Kidney (tissue), 13 donors: ENCODE measurements at regions not wholly inside any gene's neighbourhood (a gene's known extent, or its start where the extent isn't known, plus 50 kb on each side); places are given as distances from the start of the nearest gene placed in this dataset.

Source experiments
- DNase-seq, 5 donors: peaks; one replicate each; pipeline ENCODE4 v3.0.0-alpha.2; 2013 to 2020
- FAIRE-seq: peaks from 2 replicates; lab custom pipeline; 2012; peaks lifted over from hg19 to GRCh38; lab: Jason Lieb, UNC
- H3K27ac ChIP-seq, 2 donors: one replicate each; pipeline ENCODE4 v1.7.0; 2013; ENCODE audit warnings: low read depth in 2 of 2, low read length in 2 of 2, inconsistent platforms in 1 of 2
- H3K27me3 ChIP-seq: one replicate; pipeline ENCODE4 v1.7.1; 2013; ENCODE audit warnings: low read length, inconsistent platforms; ENCODE audit not compliant: control insufficient read depth, insufficient read depth
- H3K36me3 ChIP-seq, 3 donors: one replicate each; pipeline versions ENCODE4 v1.7.0 to v1.7.1; 2013; ENCODE audit warnings: low read length in 3 of 3, control low read depth in 1 of 3, inconsistent platforms in 1 of 3; ENCODE audit not compliant: insufficient read depth in 3 of 3, control insufficient read depth in 2 of 3
- H3K4me1 ChIP-seq, 3 donors: one replicate each; pipeline versions ENCODE4 v1.7.0 to v1.7.1; 2013; ENCODE audit warnings: low read length in 3 of 3, inconsistent platforms in 1 of 3, low read depth in 1 of 3; ENCODE audit not compliant: control insufficient read depth in 2 of 3, insufficient read depth in 2 of 3
- H3K4me3 ChIP-seq, 3 donors: one replicate each; pipeline versions ENCODE4 v1.7.0 to v1.8.1; 2013; ENCODE audit warnings: low read length in 3 of 3, control low read depth in 1 of 3, inconsistent platforms in 1 of 3
- H3K9ac ChIP-seq, 3 donors: one replicate each; pipeline versions ENCODE4 v1.7.0 to v1.7.1; 2013; ENCODE audit warnings: low read length in 3 of 3, control low read depth in 1 of 3, inconsistent platforms in 1 of 3
- H3K9me3 ChIP-seq, 3 donors: one replicate each; pipeline versions ENCODE4 v1.7.0 to v1.7.1; 2013; ENCODE audit warnings: low read length in 3 of 3, control low read depth in 1 of 3, inconsistent platforms in 1 of 3; ENCODE audit not compliant: control insufficient read depth in 2 of 3, insufficient read depth in 1 of 3
- CTCF ChIP-seq: IDR thresholded peaks from 3 replicates; pipeline ENCODE4 v1.5.1; 2012; ENCODE audit warnings: mild to moderate bottlenecking, moderate library complexity, borderline replicate concordance; ENCODE audit not compliant: insufficient read depth; ENCODE audit errors: extremely low read depth
- intact Hi-C: fragments of 100-400 bp; cut with DNase I; formaldehyde crosslinking; loops from one replicate; pipeline ENCODE4 v1.11.1; 2022
- donor health status: control.
- donor health status: control.
- donor health status: control.
- donor health status: control.
- donor health status: control.
- donor health status: DM: yes; HTN: yes; CAD: no.
- donor health status: Normal renal cell carcinoma (clear cell type).

- Histone ChIP-seq H3K4me3 (no peak overlapping the region), H3K27me3 (no peaks in the 10 kb centered on the region), H3K36me3 (no peaks in the 10 kb centered on the region), H3K4me1 (no peaks in the 10 kb centered on the region), H3K9ac (no peak overlapping the region), H3K27ac (no peak overlapping the region), H3K9me3 (no peaks in the 10 kb centered on the region)
- no peak for TF ChIP-seq CTCF
- DNase-seq (no peak), FAIRE-seq (no peak)
- intact Hi-C loops = no loop called here
Measured at GRCh38 chr11:131301306-131301705, 69.1 kb upstream of the NTM start.

GRCh38 chr11:131302836-131303235 is 67.6 kb upstream of the NTM start:
- intact Hi-C loops = no loop called here
- DNase-seq (peak in 1 of 5 donors; percentile 28), FAIRE-seq (no peak)
- Histone ChIP-seq H3K27ac (no peak overlapping the region), H3K4me3 (no peak overlapping the region), H3K9ac (no peak overlapping the region), H3K36me3 (no peaks in the 10 kb centered on the region), H3K9me3 (no peaks in the 10 kb centered on the region), H3K4me1 (no peaks in the 10 kb centered on the region), H3K27me3 (no peaks in the 10 kb centered on the region)
- no peak for TF ChIP-seq CTCF

GRCh38 chr11:131303611-131304119 is 66.8 kb upstream of the NTM start:
- FAIRE-seq (no peak), DNase-seq (no peak)
- intact Hi-C loops = no loop called here
- no peak for TF ChIP-seq CTCF
- H3K9me3 ChIP-seq = no peaks in the 10 kb centered on the region
- H3K27me3 ChIP-seq = no peaks in the 10 kb centered on the region
- no peak overlapping the region for H3K27ac ChIP-seq
- no peaks in the 10 kb centered on the region for H3K36me3 ChIP-seq
- no peak overlapping the region for H3K9ac ChIP-seq
- H3K4me1 ChIP-seq = no peaks in the 10 kb centered on the region
- H3K4me3 ChIP-seq = no peak overlapping the region

GRCh38 chr11:131305005-131305404 is 65.4 kb upstream of the NTM start:
- no peaks in the 10 kb centered on the region for H3K9me3 ChIP-seq
- no peaks in the 10 kb centered on the region for H3K27me3 ChIP-seq
- no peak overlapping the region for H3K9ac ChIP-seq
- no peak for FAIRE-seq
- no peaks in the 10 kb centered on the region for H3K36me3 ChIP-seq
- no peak overlapping the region for H3K4me3 ChIP-seq
- H3K4me1 ChIP-seq = no peaks in the 10 kb centered on the region
- no peak overlapping the region for H3K27ac ChIP-seq
- no peak for DNase-seq
- TF ChIP-seq CTCF = no peak
- intact Hi-C loops = no loop called here
